HL-60 (cell line): ENCODE measurements at regions not wholly inside any gene's neighbourhood (a gene's known extent, or its start where the extent isn't known, plus 50 kb on each side); places are given as distances from the start of the nearest gene placed in this dataset.

Source experiments
- DNase-seq, 2 experiments: peaks; one replicate each; pipeline ENCODE4 v3.0.0-alpha.2; 2010 to 2020; ENCODE audit warnings: low read depth in 1 of 2, low spot score in 1 of 2
- H3K27ac ChIP-seq: fragments of 250-450 bp; sonication (Bioruptor Pico); replicated peaks from 2 replicates; pipeline ENCODE4 v1.5.1; 2020; ENCODE audit warnings: mild to moderate bottlenecking, moderate library complexity
- H3K27me3 ChIP-seq: fragments of 250-450 bp; sonication (Bioruptor Pico); 2 replicates; pipeline ENCODE4 v1.5.1; 2021; ENCODE audit warnings: mild to moderate bottlenecking, moderate library complexity; ENCODE audit not compliant: insufficient read depth, poor library complexity, severe bottlenecking
- H3K4me3 ChIP-seq: replicated peaks from 2 replicates; pipeline ENCODE4 v1.5.1; 2011; ENCODE audit warnings: mild to moderate bottlenecking, control low read depth, low read length; ENCODE audit not compliant: insufficient read depth
- GABPA ChIP-seq: IDR thresholded peaks from 2 replicates; pipeline ENCODE4 v1.6.1; 2012; ENCODE audit warnings: low read depth
- POLR2AphosphoS5 ChIP-seq: IDR thresholded peaks from 2 replicates; pipeline ENCODE4 v1.6.1; 2012; ENCODE audit warnings: low read depth
- SPI1 ChIP-seq: IDR thresholded peaks from 2 replicates; pipeline ENCODE4 v1.6.1; 2012; ENCODE audit warnings: low read depth, mild to moderate bottlenecking, borderline replicate concordance
- TF ChIP-seq, protein P1 (sequence below): IDR thresholded peaks from one replicate; pipeline ENCODE4 v1.5.1; 2011; ENCODE audit warnings: low read length, control low read depth, inconsistent platforms; ENCODE audit not compliant: insufficient read depth
- TF ChIP-seq, protein P2 (sequence below): IDR thresholded peaks from 2 replicates; pipeline ENCODE4 v1.6.1; 2012; ENCODE audit warnings: low read depth; ENCODE audit not compliant: insufficient replicate concordance

- DNase-seq, result no peak
- no peak overlapping the region for H3K27ac ChIP-seq
- H3K4me3 ChIP-seq, result no peak overlapping the region
- H3K27me3 ChIP-seq, result no peaks in the 10 kb centered on the region
- TF ChIP-seq SPI1 (no peak), GABPA (no peak), POLR2AphosphoS5 (no peak)
- TF ChIP-seq, protein P1, sequence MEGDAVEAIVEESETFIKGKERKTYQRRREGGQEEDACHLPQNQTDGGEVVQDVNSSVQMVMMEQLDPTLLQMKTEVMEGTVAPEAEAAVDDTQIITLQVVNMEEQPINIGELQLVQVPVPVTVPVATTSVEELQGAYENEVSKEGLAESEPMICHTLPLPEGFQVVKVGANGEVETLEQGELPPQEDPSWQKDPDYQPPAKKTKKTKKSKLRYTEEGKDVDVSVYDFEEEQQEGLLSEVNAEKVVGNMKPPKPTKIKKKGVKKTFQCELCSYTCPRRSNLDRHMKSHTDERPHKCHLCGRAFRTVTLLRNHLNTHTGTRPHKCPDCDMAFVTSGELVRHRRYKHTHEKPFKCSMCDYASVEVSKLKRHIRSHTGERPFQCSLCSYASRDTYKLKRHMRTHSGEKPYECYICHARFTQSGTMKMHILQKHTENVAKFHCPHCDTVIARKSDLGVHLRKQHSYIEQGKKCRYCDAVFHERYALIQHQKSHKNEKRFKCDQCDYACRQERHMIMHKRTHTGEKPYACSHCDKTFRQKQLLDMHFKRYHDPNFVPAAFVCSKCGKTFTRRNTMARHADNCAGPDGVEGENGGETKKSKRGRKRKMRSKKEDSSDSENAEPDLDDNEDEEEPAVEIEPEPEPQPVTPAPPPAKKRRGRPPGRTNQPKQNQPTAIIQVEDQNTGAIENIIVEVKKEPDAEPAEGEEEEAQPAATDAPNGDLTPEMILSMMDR, result no peak
- TF ChIP-seq, protein P2, sequence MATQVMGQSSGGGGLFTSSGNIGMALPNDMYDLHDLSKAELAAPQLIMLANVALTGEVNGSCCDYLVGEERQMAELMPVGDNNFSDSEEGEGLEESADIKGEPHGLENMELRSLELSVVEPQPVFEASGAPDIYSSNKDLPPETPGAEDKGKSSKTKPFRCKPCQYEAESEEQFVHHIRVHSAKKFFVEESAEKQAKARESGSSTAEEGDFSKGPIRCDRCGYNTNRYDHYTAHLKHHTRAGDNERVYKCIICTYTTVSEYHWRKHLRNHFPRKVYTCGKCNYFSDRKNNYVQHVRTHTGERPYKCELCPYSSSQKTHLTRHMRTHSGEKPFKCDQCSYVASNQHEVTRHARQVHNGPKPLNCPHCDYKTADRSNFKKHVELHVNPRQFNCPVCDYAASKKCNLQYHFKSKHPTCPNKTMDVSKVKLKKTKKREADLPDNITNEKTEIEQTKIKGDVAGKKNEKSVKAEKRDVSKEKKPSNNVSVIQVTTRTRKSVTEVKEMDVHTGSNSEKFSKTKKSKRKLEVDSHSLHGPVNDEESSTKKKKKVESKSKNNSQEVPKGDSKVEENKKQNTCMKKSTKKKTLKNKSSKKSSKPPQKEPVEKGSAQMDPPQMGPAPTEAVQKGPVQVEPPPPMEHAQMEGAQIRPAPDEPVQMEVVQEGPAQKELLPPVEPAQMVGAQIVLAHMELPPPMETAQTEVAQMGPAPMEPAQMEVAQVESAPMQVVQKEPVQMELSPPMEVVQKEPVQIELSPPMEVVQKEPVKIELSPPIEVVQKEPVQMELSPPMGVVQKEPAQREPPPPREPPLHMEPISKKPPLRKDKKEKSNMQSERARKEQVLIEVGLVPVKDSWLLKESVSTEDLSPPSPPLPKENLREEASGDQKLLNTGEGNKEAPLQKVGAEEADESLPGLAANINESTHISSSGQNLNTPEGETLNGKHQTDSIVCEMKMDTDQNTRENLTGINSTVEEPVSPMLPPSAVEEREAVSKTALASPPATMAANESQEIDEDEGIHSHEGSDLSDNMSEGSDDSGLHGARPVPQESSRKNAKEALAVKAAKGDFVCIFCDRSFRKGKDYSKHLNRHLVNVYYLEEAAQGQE, result no peak
Observed at GRCh38 chr4:154036856-154037255, 248.0 kb upstream of the SFRP2 start.

- Histone ChIP-seq H3K27ac (no peak overlapping the region), H3K27me3 (no peaks in the 10 kb centered on the region), H3K4me3 (no peak overlapping the region)
- no peak for DNase-seq
- TF ChIP-seq, protein P1, result no peak
- TF ChIP-seq SPI1 (no peak), POLR2AphosphoS5 (no peak), GABPA (no peak)
- TF ChIP-seq, protein P2, result no peak
Observed at GRCh38 chr4:154035341-154035740, 246.5 kb upstream of the SFRP2 start.

- Histone ChIP-seq H3K27ac (no peak overlapping the region), H3K4me3 (no peak overlapping the region), H3K27me3 (no peaks in the 10 kb centered on the region)
- TF ChIP-seq, protein P2, result no peak
- no peak for TF ChIP-seq GABPA
- TF ChIP-seq, protein P1, result no peak
- no peak for TF ChIP-seq POLR2AphosphoS5
- TF ChIP-seq SPI1, result no peak
- no peak for DNase-seq
Observed at GRCh38 chr4:154033921-154034320, 245.0 kb upstream of the SFRP2 start.
